ENCODE measurements at regions not wholly inside any gene's neighbourhood (a gene's known extent, or its start where the extent isn't known, plus 50 kb on each side); places are given as distances from the start of the nearest gene placed in this dataset.

DNA sequence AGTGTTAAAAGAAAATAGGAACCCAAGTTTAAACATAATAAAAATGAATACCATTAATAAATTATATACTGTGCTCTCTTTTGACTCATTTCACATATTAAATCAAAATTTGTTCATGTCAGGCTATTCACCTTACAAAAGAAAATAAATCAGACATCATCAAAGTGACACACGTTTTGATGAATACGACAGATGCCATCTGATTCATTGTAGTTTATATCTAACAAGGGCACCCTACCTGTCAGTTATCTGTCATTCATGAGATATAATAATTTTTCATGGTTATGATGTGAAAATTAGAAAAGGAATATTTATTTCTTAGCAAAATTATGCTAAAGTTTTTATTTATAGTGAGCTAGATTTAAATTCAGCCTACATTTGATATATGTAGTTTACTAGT, 188.1 kb upstream of the PCDH17 start:
- CTCF ChIA-PET: no interaction called here
- Mint-ChIP-seq H3K9me3 (ENCODE audit: unreplicated experiment) (no peaks in the 10 kb centered on the region), H3K27ac (ENCODE audit: low read depth, unreplicated experiment) (no peak overlapping the region), H3K27me3 (ENCODE audit: insufficient read depth, unreplicated experiment) (no peaks in the 10 kb centered on the region), H3K36me3 (ENCODE audit: insufficient read depth, unreplicated experiment) (no peaks in the 10 kb centered on the region), H3K4me1 (ENCODE audit: insufficient read depth, unreplicated experiment) (no peaks in the 10 kb centered on the region), H3K4me3 (ENCODE audit: unreplicated experiment) (no peak overlapping the region)
- intact Hi-C loops (cut with micrococcal nuclease): no loop called here
- DNase-seq (ENCODE audit: unreplicated experiment): no peak
- no TSS peak for BruUV-seq (replicated peaks)
- no peak for TF ChIP-seq CTCF (IDR thresholded peaks at IDR 0.05; ENCODE audit: unreplicated experiment)
- POLR2A ChIA-PET: no interaction called here

DNA sequence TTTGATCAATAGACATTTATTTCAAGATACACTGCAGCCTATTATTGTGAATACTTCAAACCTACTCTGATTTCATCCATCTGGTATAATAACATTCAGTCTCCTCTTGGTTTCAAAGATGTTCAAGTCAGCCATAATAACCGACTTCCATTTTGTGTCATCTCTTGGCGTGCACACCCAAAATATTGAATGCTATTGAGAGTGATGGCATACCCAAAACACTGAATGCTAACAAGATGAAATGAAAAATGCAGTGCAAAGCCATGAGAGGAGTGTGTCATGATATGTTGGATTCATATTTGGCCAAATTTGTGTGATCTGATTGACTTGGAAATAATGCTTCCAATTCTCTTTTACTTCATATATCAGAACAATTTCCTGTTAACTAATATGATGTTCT, 181.2 kb upstream of the PCDH17 start:
- H3K4me1 Mint-ChIP-seq (ENCODE audit: insufficient read depth, unreplicated experiment): no peaks in the 10 kb centered on the region
- intact Hi-C loops (cut with micrococcal nuclease): no loop called here
- ChIA-PET CTCF (no interaction called here), POLR2A (no interaction called here)
- no peaks in the 10 kb centered on the region for H3K27me3 Mint-ChIP-seq (ENCODE audit: insufficient read depth, unreplicated experiment)
- H3K27ac Mint-ChIP-seq (ENCODE audit: low read depth, unreplicated experiment): no peak overlapping the region
- H3K36me3 Mint-ChIP-seq (ENCODE audit: insufficient read depth, unreplicated experiment): no peaks in the 10 kb centered on the region
- H3K4me3 Mint-ChIP-seq (ENCODE audit: unreplicated experiment): no peak overlapping the region
- H3K9me3 Mint-ChIP-seq (ENCODE audit: unreplicated experiment): no peaks in the 10 kb centered on the region
- no peak for TF ChIP-seq CTCF (IDR thresholded peaks at IDR 0.05; ENCODE audit: unreplicated experiment)
- DNase-seq (ENCODE audit: unreplicated experiment): no peak
- BruUV-seq (replicated peaks): no TSS peak

DNA sequence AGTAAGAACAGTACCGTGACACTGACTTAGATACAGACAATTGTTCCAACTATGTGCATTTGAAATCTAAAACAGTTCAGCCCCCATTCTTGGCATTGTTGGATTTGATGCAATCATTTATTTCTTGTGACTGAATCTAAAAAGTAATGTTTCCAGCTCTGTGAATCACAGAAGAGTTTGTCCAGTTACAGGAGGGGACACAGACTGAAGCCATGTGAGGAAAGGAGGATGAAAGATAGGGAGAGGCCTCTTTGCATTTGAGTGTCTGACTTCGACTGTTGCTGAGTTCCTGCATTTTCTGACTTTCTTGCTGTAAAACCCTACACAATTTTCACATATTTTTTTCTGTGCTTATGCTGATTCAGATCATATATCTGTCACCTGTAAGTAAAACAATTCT, 179.3 kb upstream of the PCDH17 start:
- no peaks in the 10 kb centered on the region for H3K4me1 Mint-ChIP-seq (ENCODE audit: insufficient read depth, unreplicated experiment)
- no peaks in the 10 kb centered on the region for H3K36me3 Mint-ChIP-seq (ENCODE audit: insufficient read depth, unreplicated experiment)
- POLR2A ChIA-PET: no interaction called here
- no peaks in the 10 kb centered on the region for H3K27me3 Mint-ChIP-seq (ENCODE audit: insufficient read depth, unreplicated experiment)
- intact Hi-C loops (cut with micrococcal nuclease): no loop called here
- H3K27ac Mint-ChIP-seq (ENCODE audit: low read depth, unreplicated experiment): no peak overlapping the region
- CTCF ChIA-PET: no interaction called here
- BruUV-seq (replicated peaks): no TSS peak
- no peaks in the 10 kb centered on the region for H3K9me3 Mint-ChIP-seq (ENCODE audit: unreplicated experiment)
- DNase-seq (ENCODE audit: unreplicated experiment): no peak
- H3K4me3 Mint-ChIP-seq (ENCODE audit: unreplicated experiment): no peak overlapping the region
- no peak for TF ChIP-seq CTCF (IDR thresholded peaks at IDR 0.05; ENCODE audit: unreplicated experiment)

DNA sequence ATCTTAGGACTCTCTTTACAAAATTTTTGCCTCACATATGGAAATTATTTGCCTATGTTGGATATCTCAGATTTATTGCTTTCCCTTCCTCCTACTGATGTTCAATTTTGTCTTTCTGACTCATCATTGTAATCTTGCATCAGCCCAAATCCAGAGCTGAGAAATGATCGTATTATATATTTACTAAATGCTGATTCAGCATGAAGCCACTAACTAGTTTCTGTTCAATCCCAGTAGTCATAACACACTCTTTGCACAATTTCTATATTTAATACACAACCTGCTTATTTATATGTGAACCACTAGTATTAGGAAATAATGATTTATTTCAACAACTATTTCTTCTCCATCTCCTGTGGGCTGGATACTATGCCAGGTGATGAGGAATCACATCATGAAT, 161.1 kb upstream of the PCDH17 start:
- Mint-ChIP-seq H3K4me3 (ENCODE audit: unreplicated experiment) (no peak overlapping the region), H3K27me3 (ENCODE audit: insufficient read depth, unreplicated experiment) (no peaks in the 10 kb centered on the region), H3K27ac (ENCODE audit: low read depth, unreplicated experiment) (no peak overlapping the region), H3K4me1 (ENCODE audit: insufficient read depth, unreplicated experiment) (no peaks in the 10 kb centered on the region), H3K36me3 (ENCODE audit: insufficient read depth, unreplicated experiment) (no peaks in the 10 kb centered on the region), H3K9me3 (ENCODE audit: unreplicated experiment) (no peaks in the 10 kb centered on the region)
- intact Hi-C loops (cut with micrococcal nuclease): no loop called here
- ChIA-PET CTCF (no interaction called here), POLR2A (no interaction called here)
- peak; percentile 18 for DNase-seq (ENCODE audit: unreplicated experiment)
- TF ChIP-seq CTCF (IDR thresholded peaks at IDR 0.05; ENCODE audit: unreplicated experiment): no peak
- no TSS peak for BruUV-seq (replicated peaks)
